PC-9 (cell line): ENCODE measurements at regions not wholly inside any gene's neighbourhood (a gene's known extent, or its start where the extent isn't known, plus 50 kb on each side); places are given as distances from the start of the nearest gene placed in this dataset.

ENCODE experiments used
- CTCF ChIP-seq: fragments of 200-600 bp; sonication (generic); conservative IDR thresholded peaks from 2 replicates; pipeline ENCODE4 v1.6.1; 2017; ENCODE audit warnings: mixed run types, antibody characterized with exemption, mild to moderate bottlenecking, moderate library complexity
- EZH2 ChIP-seq: fragments of 200-600 bp; sonication (generic); IDR thresholded peaks from 2 replicates; pipeline ENCODE4 v1.8.0; 2017; ENCODE audit warnings: antibody characterized with exemption, low read depth

- TF ChIP-seq EZH2 (no peak), CTCF (no peak)
Observed at GRCh38 chr15:77851086-77851485, 218.4 kb upstream of the LINGO1 start.
